CD4-positive, alpha-beta T cell (primary cell): ENCODE measurements at regions not wholly inside any gene's neighbourhood (a gene's known extent, or its start where the extent isn't known, plus 50 kb on each side); places are given as distances from the start of the nearest gene placed in this dataset.

ENCODE experiments used
- ATAC-seq: fragments of 200-7000 bp; cut with Tn5 transposase; one replicate; pipeline ENCODE4 v1.10.0; 2022; ENCODE audit warnings: mild to moderate bottlenecking; ENCODE audit not compliant: poor library complexity
- CTCF ChIA-PET: fragments of 350-600 bp; sonication (Branson Sonifier 250); formaldehyde crosslinking; loops from one replicate; lab custom pipeline; 2021; ENCODE audit warnings: antibody characterized with exemption, inconsistent platforms; lab: Charles Lee
- POLR2A ChIA-PET: fragments of 350-600 bp; sonication (Branson Sonifier 250); formaldehyde crosslinking; loops from one replicate; lab custom pipeline; 2021; ENCODE audit warnings: antibody characterized with exemption, inconsistent platforms; lab: Charles Lee
- DNase-seq, 14 experiments: peaks; one replicate each; pipeline ENCODE4 v3.0.0-alpha.2; 2013 to 2020; ENCODE audit warnings: mixed read lengths in 2 of 14
- H3K27ac ChIP-seq, 2 donors: one replicate each; pipeline versions ENCODE4 v1.5.1 to v1.7.0; 2013; ENCODE audit warnings: low read length in 2 of 2, low read depth in 1 of 2, mild to moderate bottlenecking in 1 of 2
- H3K27me3 ChIP-seq, 2 experiments: 1 replicate in 1 of 2; 2 replicates in 1 of 2; pipeline versions ENCODE4 v1.6.1 to v1.7.0; 2013; ENCODE audit warnings: low read length in 2 of 2, control low read depth in 1 of 2, mild to moderate bottlenecking in 1 of 2, moderate library complexity in 1 of 2; ENCODE audit not compliant: insufficient read depth in 2 of 2, control insufficient read depth in 1 of 2
- H3K36me3 ChIP-seq: one replicate; pipeline ENCODE4 v1.6.1; 2013; ENCODE audit warnings: low read length, control low read depth; ENCODE audit not compliant: insufficient read depth
- H3K4me1 ChIP-seq: one replicate; pipeline ENCODE4 v1.6.1; 2013; ENCODE audit warnings: low read length, control low read depth; ENCODE audit not compliant: insufficient read depth
- H3K4me3 ChIP-seq: one replicate; pipeline ENCODE4 v1.5.1; 2013; ENCODE audit warnings: mild to moderate bottlenecking, low read length, moderate library complexity
- H3K9me3 ChIP-seq, 2 experiments: 1 replicate in 1 of 2; 2 replicates in 1 of 2; pipeline versions ENCODE4 v1.6.1 to v1.7.0; 2013; ENCODE audit warnings: low read length in 2 of 2, mild to moderate bottlenecking in 2 of 2, control low read depth in 1 of 2, moderate library complexity in 1 of 2; ENCODE audit not compliant: control insufficient read depth in 1 of 2, insufficient read depth in 1 of 2
- H3K27ac Mint-ChIP-seq: one replicate; pipeline ENCODE4 v1.8.0; 2020; ENCODE audit warnings: mixed read lengths
- H3K27me3 Mint-ChIP-seq: one replicate; pipeline ENCODE4 v1.8.0; 2021; ENCODE audit warnings: mixed read lengths
- H3K36me3 Mint-ChIP-seq: one replicate; pipeline ENCODE4 v1.8.0; 2021; ENCODE audit warnings: low read depth, mixed read lengths
- H3K4me1 Mint-ChIP-seq: one replicate; pipeline ENCODE4 v1.8.0; 2021; ENCODE audit warnings: low read depth, mixed read lengths
- H3K4me3 Mint-ChIP-seq: one replicate; pipeline ENCODE4 v1.8.0; 2020; ENCODE audit warnings: mild to moderate bottlenecking, mixed read lengths
- H3K9me3 Mint-ChIP-seq: one replicate; pipeline ENCODE4 v1.8.0; 2020; ENCODE audit warnings: mixed read lengths
- CTCF ChIP-seq: fragments of 200-600 bp; IDR thresholded peaks from one replicate; pipeline ENCODE4 v1.8.0; 2022; ENCODE audit warnings: antibody characterized with exemption, mild to moderate bottlenecking
- intact Hi-C, 2 experiments: fragments of 100-400 bp; cut with DNase I in 1 of 2; cut with micrococcal nuclease in 1 of 2; formaldehyde crosslinking; loops; one replicate each; pipeline versions ENCODE4 v1.15.1 to v1.9.0; 2023 to 2025; cut with DNase I, micrococcal nuclease

- ATAC-seq = no peak
- no peak overlapping the region for H3K4me3 Mint-ChIP-seq
- Histone ChIP-seq H3K27me3 (no peaks in the 10 kb centered on the region), H3K4me3 (no peak overlapping the region), H3K4me1 (no peaks in the 10 kb centered on the region), H3K9me3 (peaks cover 14 to 38% of the 10 kb centered on the region in 2 experiments), H3K27ac (no peak overlapping the region), H3K36me3 (no peaks in the 10 kb centered on the region)
- no peak for TF ChIP-seq CTCF
- DNase-seq = no peak
- H3K36me3 Mint-ChIP-seq = no peaks in the 10 kb centered on the region
- intact Hi-C loops = no loop called here
- ChIA-PET CTCF (no interaction called here), POLR2A (no interaction called here)
- no peak overlapping the region for H3K27ac Mint-ChIP-seq
- H3K4me1 Mint-ChIP-seq = no peaks in the 10 kb centered on the region
- H3K27me3 Mint-ChIP-seq = peaks cover 7% of the 10 kb centered on the region
- peaks cover 6% of the 10 kb centered on the region for H3K9me3 Mint-ChIP-seq
Observed at GRCh38 chr22:48310740-48311139, 1516.9 kb downstream of the BRD1 start.

- Histone ChIP-seq H3K4me1 (no peaks in the 10 kb centered on the region), H3K9me3 (peaks cover 14 to 34% of the 10 kb centered on the region in 2 experiments), H3K36me3 (no peaks in the 10 kb centered on the region), H3K27ac (no peak overlapping the region), H3K4me3 (no peak overlapping the region), H3K27me3 (no peaks in the 10 kb centered on the region)
- Mint-ChIP-seq H3K4me1 (no peaks in the 10 kb centered on the region), H3K9me3 (peaks cover 6% of the 10 kb centered on the region), H3K27me3 (peaks cover 7% of the 10 kb centered on the region), H3K4me3 (no peak overlapping the region), H3K36me3 (no peaks in the 10 kb centered on the region), H3K27ac (no peak overlapping the region)
- DNase-seq (no peak), ATAC-seq (no peak)
- ChIA-PET POLR2A (no interaction called here), CTCF (no interaction called here)
- no peak for TF ChIP-seq CTCF
- intact Hi-C loops = no loop called here
Observed at GRCh38 chr22:48310289-48310688, 1517.4 kb downstream of the BRD1 start.

GRCh38 chr22:48309836-48310235 is 1517.8 kb downstream of the BRD1 start:
- no peak for ATAC-seq
- Mint-ChIP-seq H3K36me3 (no peaks in the 10 kb centered on the region), H3K4me3 (no peak overlapping the region), H3K27ac (no peak overlapping the region), H3K9me3 (peaks cover 6% of the 10 kb centered on the region), H3K27me3 (peaks cover 7% of the 10 kb centered on the region), H3K4me1 (no peaks in the 10 kb centered on the region)
- Histone ChIP-seq H3K27me3 (no peaks in the 10 kb centered on the region), H3K4me1 (no peaks in the 10 kb centered on the region), H3K9me3 (peaks cover 14 to 31% of the 10 kb centered on the region in 2 experiments), H3K27ac (no peak overlapping the region), H3K4me3 (no peak overlapping the region), H3K36me3 (no peaks in the 10 kb centered on the region)
- DNase-seq = no peak
- intact Hi-C loops = no loop called here
- TF ChIP-seq CTCF = no peak
- ChIA-PET CTCF (no interaction called here), POLR2A (no interaction called here)
